Stimulated activated effector memory CD8-positive, alpha-beta T cell treated with anti-CD3 and anti-CD28 coated beads, Interleukin-12 subunit alpha, Interleukin-12 subunit beta, amount 100 ng/mL, for 72 hours (primary cell): ENCODE measurements at regions not wholly inside any gene's neighbourhood (a gene's known extent, or its start where the extent isn't known, plus 50 kb on each side); places are given as distances from the start of the nearest gene placed in this dataset.
A peak's percentile ranks its signal among the peaks of the same experiment; 100 is the strongest.
"Not testable (repeated sequence)": the region's sequence is repeated elsewhere in the genome, so short reads cannot be mapped to it uniquely, and the experiment has no call there.

Experiments
- ATAC-seq: fragments of 150-1000 bp; cut with Tn5 transposase; 2 replicates; pipeline ENCODE4 v1.10.0; 2021
- DNase-seq, 2 donors: peaks; one replicate each; pipeline ENCODE4 v3.0.0; 2021 to 2022; ENCODE audit warnings: low spot score in 2 of 2
- H3K27ac Mint-ChIP-seq: one replicate; pipeline ENCODE4 v1.8.0; 2022; ENCODE audit warnings: mild to moderate bottlenecking, mixed read lengths
- H3K36me3 Mint-ChIP-seq: one replicate; pipeline ENCODE4 v1.8.0; 2022; ENCODE audit warnings: mild to moderate bottlenecking, mixed read lengths
- H3K4me1 Mint-ChIP-seq: one replicate; pipeline ENCODE4 v1.8.0; 2022; ENCODE audit warnings: mixed read lengths
- H3K4me3 Mint-ChIP-seq: one replicate; pipeline ENCODE4 v1.8.0; 2022; ENCODE audit warnings: mild to moderate bottlenecking, mixed read lengths
- H3K9me3 Mint-ChIP-seq: one replicate; pipeline ENCODE4 v1.8.0; 2022; ENCODE audit warnings: mixed read lengths

DNA sequence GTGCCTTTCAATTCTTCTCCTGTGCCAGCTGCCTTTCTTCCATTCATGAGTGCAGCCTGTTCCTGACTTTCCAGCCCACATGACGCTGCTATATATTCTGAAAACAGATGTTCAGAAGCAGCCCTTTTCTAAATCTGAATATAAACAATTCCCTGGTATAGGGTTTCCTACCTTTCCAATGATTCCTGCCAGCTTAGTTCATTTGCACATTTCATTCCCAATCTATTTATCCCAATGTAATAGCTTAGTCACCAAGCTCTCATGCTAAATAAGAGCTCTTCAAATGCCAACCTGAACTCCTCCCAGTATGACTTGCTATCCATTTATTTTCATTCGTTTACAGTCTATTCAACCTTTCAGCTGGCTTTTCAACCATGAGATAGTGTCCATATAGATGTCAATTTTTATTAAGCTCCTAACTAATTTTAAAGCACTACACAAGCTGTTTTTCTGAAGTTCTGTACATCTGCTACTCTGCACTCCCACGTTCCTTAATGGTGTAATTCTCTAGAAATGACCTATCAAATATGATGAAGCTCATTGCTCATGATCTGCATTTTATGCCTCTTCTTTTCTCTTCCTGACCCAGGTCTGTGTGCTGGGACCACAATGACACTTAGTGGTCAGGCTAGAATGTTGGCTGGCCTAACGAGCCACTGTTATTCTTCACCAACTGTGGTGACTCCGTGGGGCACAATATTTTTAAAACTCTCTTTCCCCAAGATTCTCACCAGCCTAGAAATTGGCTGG is 605.0 kb upstream of the TBL1XR1 start:
- H3K27ac Mint-ChIP-seq, result no peak overlapping the region
- H3K9me3 Mint-ChIP-seq, result no peaks in the 10 kb centered on the region
- no peak for DNase-seq
- no peak overlapping the region for H3K4me3 Mint-ChIP-seq
- H3K36me3 Mint-ChIP-seq, result no peaks in the 10 kb centered on the region
- H3K4me1 Mint-ChIP-seq, result peaks cover 8% of the 10 kb centered on the region
- ATAC-seq, result no peak

DNA sequence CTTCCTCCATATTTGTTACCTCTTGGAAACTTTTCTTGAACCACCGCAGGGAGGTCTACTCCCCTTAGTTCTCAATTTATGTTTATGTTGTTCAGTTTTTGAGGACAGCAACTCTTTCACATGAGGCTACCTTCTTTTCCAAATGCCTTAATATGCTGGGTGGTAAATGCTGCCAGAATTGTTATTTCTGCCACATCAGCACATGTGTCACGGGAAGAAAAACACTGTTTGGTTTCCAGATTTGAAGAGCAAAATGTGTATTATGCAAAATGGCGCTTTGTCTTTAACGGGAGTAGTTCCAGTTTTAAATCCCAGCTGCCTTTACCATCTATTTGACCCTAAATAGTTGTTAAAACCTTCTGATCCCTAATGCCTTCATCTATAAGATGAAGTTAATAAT is 606.2 kb upstream of the TBL1XR1 start:
- no peaks in the 10 kb centered on the region for H3K9me3 Mint-ChIP-seq
- H3K36me3 Mint-ChIP-seq, result no peaks in the 10 kb centered on the region
- ATAC-seq (no peak), DNase-seq (no peak)
- H3K27ac Mint-ChIP-seq, result no peak overlapping the region
- H3K4me3 Mint-ChIP-seq, result no peak overlapping the region
- H3K4me1 Mint-ChIP-seq, result peaks cover 8% of the 10 kb centered on the region

- Mint-ChIP-seq H3K4me3 (no peak overlapping the region), H3K4me1 (peaks cover 8% of the 10 kb centered on the region), H3K9me3 (no peaks in the 10 kb centered on the region), H3K36me3 (no peaks in the 10 kb centered on the region), H3K27ac (no peak overlapping the region)
- DNase-seq (no peak), ATAC-seq (no peak)
Observed at GRCh38 chr3:177804032-177804431, 606.8 kb upstream of the TBL1XR1 start.

DNA sequence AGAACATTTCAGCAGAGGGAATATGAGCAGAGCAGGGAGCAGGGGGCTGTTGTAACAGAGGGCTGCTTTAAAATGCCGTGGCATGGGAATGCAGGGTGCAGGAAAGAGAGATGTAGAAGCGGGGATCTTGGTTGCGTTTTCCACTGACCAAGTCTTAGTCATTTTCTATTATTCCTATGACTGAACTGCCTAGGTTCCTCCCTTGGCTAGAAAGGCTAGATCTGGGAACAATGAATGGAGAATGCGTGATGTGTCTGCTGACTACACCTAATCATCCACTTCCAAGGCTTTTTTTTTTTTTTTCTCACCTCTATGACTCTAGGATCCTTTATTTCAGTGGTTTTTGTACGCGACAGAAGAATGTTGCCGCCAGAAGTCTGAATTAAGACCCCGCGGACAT is 607.4 kb upstream of the TBL1XR1 start:
- no peak for DNase-seq
- H3K4me3 Mint-ChIP-seq, result no peak overlapping the region
- no peaks in the 10 kb centered on the region for H3K9me3 Mint-ChIP-seq
- peaks cover 8% of the 10 kb centered on the region for H3K4me1 Mint-ChIP-seq
- no peaks in the 10 kb centered on the region for H3K36me3 Mint-ChIP-seq
- no peak overlapping the region for H3K27ac Mint-ChIP-seq
- ATAC-seq, result no peak

DNA sequence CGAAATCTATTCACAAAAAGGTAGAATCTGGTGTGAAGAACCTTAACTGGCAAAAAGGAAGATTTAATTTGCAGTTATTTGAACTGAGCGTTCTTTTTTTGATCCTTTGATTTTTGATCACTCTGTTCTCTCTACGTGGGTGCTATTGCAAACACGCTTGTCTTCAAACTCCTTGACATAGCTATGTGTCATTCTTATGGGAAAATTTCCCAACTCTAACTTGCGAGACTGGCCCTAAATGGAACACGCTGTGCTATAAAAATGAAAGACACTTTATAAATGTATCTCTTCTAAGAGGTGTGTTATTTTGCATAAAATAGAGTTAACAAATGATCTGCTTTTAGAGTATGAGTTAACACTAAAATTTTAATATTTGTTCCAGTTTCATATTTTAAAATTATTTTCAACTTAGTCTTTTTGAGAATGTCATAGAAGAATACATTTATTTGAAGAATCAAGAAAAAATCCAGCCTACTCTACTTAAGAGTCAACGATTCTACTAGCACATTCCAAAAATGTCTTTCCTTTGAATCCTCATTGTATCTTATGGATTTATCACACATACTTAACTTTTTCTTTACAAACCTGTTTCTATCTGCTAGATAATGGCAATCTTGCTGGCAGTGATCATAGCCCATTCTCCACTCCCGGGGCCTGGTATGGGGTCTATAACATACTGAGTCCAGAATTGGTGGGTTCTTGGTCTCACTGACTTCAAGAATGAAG is 610.0 kb upstream of the TBL1XR1 start:
- no peaks in the 10 kb centered on the region for H3K4me1 Mint-ChIP-seq
- DNase-seq, result no peak
- H3K36me3 Mint-ChIP-seq, result no peaks in the 10 kb centered on the region
- ATAC-seq, result no peak
- no peaks in the 10 kb centered on the region for H3K9me3 Mint-ChIP-seq
- no peak overlapping the region for H3K27ac Mint-ChIP-seq
- H3K4me3 Mint-ChIP-seq, result no peak overlapping the region

DNA sequence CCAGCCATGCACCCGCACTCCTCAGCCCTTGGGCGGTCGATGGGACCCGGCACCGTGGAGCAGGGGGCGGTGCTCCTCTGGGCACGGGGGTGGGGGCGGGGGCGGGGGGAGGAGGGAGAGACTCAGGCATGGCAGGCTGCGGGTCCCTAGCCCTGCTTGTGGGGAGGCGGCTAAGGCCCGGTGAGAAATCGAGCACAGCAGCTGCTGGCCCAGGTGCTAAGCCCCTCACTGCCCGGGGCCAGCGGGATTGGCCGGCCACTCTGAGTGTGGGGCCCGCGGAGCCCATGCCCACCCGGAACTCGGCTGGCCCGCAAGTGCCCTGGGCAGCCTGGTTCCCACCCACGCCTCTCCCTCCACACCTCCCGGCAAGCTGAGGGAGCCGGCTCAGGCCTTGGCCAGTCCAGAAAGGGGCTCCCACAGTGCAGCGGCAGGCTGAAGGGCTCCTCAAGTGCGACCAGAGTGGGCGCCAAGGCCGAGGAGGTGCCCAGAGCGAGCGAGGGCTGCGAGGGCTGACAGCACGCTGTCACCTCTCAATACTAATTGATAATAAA is 611.7 kb upstream of the TBL1XR1 start:
- not testable (repeated sequence) for ATAC-seq, H3K9me3 Mint-ChIP-seq, H3K4me3 Mint-ChIP-seq, H3K27ac Mint-ChIP-seq, H3K36me3 Mint-ChIP-seq, H3K4me1 Mint-ChIP-seq, DNase-seq

- H3K9me3 Mint-ChIP-seq, result no peaks in the 10 kb centered on the region
- H3K36me3 Mint-ChIP-seq, result no peaks in the 10 kb centered on the region
- no peak for DNase-seq
- no peak for ATAC-seq
- no peak overlapping the region for H3K4me3 Mint-ChIP-seq
- H3K27ac Mint-ChIP-seq, result no peak overlapping the region
- H3K4me1 Mint-ChIP-seq, result no peaks in the 10 kb centered on the region
Observed at GRCh38 chr3:177810162-177810623, 612.9 kb upstream of the TBL1XR1 start.

DNA sequence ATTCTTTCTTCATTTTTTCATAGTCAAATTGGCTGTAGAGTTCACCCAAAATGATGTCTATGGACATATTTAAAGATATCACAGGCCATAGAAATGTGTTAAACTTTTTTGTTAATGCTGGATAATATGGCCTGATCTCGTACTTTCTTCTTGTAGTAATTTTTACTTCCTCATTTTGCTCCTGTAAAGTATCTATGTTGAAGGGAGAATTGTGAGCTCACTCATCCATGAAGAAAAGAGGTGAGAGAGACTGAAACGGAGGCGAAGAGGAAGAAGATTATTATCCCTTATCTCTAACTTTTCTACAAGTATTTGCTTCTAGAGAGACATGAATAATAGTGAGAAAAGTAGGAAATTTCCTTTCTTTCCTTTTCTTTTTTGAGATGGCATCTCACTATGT is 613.8 kb upstream of the TBL1XR1 start:
- no peaks in the 10 kb centered on the region for H3K4me1 Mint-ChIP-seq
- ATAC-seq (no peak), DNase-seq (no peak)
- H3K27ac Mint-ChIP-seq, result no peak overlapping the region
- H3K36me3 Mint-ChIP-seq, result no peaks in the 10 kb centered on the region
- no peaks in the 10 kb centered on the region for H3K9me3 Mint-ChIP-seq
- no peak overlapping the region for H3K4me3 Mint-ChIP-seq

GRCh38 chr3:177811835-177812234 is 614.6 kb upstream of the TBL1XR1 start:
- DNase-seq, result no peak
- no peak overlapping the region for H3K4me3 Mint-ChIP-seq
- no peaks in the 10 kb centered on the region for H3K36me3 Mint-ChIP-seq
- H3K27ac Mint-ChIP-seq, result no peak overlapping the region
- H3K4me1 Mint-ChIP-seq, result no peaks in the 10 kb centered on the region
- H3K9me3 Mint-ChIP-seq, result no peaks in the 10 kb centered on the region
- ATAC-seq, result peak; percentile 68

DNA sequence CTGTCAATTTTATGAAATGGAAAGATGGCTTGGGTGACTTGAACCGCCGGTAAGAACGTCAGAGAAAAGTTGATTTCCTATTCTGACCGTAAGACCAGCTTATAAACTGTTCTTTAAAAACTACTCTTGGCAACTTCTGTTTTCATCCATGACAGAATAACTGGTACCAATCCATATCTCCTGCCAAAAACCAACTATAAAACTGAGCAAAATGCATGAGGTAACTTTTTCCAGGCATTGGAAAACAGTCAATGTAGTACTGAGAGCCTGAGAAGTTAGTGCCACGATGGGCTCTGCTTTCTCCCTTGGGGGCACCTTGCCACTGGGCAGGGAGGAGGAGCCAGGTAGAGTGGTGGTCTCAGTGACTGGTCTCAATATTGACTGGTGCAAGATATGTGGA is 615.2 kb upstream of the TBL1XR1 start:
- H3K4me3 Mint-ChIP-seq, result no peak overlapping the region
- no peak for ATAC-seq
- H3K27ac Mint-ChIP-seq, result no peak overlapping the region
- DNase-seq, result no peak
- H3K4me1 Mint-ChIP-seq, result no peaks in the 10 kb centered on the region
- no peaks in the 10 kb centered on the region for H3K9me3 Mint-ChIP-seq
- no peaks in the 10 kb centered on the region for H3K36me3 Mint-ChIP-seq

GRCh38 chr3:177813322-177813721 is 616.0 kb upstream of the TBL1XR1 start:
- H3K36me3 Mint-ChIP-seq, result no peaks in the 10 kb centered on the region
- no peak for DNase-seq
- H3K27ac Mint-ChIP-seq, result no peak overlapping the region

GRCh38 chr3:177816667-177817208 is 619.5 kb upstream of the TBL1XR1 start:
- H3K36me3 Mint-ChIP-seq, result no peaks in the 10 kb centered on the region
- no peaks in the 10 kb centered on the region for H3K4me1 Mint-ChIP-seq
- no peak overlapping the region for H3K27ac Mint-ChIP-seq
- H3K9me3 Mint-ChIP-seq, result no peaks in the 10 kb centered on the region
- ATAC-seq (no peak), DNase-seq (no peak)
- no peak overlapping the region for H3K4me3 Mint-ChIP-seq

More at GRCh38 chr3:177813322-177813721, 616.0 kb upstream of the TBL1XR1 start:
- Mint-ChIP-seq H3K9me3 (no peaks in the 10 kb centered on the region), H3K4me1 (no peaks in the 10 kb centered on the region), H3K4me3 (no peak overlapping the region)
- ATAC-seq, result no peak

DNA sequence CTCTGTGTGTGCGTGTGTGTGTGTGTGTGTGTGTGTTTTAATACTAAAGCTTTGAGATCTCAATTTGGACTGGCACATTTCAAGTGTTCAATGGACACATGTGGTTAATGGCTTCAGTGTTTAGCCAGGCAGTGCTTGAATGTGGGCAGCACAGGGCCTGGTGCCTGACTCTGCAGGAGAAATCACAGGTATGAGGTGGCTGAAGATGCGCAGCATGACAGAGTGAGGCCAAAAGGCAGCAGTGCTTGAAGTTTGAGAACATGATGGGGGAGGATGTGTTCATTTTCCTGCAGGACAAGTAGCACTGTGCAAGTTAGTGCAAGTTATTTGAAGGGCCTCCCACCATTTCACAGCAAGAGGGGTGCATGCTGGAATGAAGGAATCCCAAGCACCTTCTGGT is 620.5 kb upstream of the TBL1XR1 start:
- no peak overlapping the region for H3K4me3 Mint-ChIP-seq
- H3K36me3 Mint-ChIP-seq, result no peaks in the 10 kb centered on the region
- ATAC-seq (no peak), DNase-seq (no peak)
- no peaks in the 10 kb centered on the region for H3K4me1 Mint-ChIP-seq
- H3K27ac Mint-ChIP-seq, result no peak overlapping the region
- no peaks in the 10 kb centered on the region for H3K9me3 Mint-ChIP-seq

DNA sequence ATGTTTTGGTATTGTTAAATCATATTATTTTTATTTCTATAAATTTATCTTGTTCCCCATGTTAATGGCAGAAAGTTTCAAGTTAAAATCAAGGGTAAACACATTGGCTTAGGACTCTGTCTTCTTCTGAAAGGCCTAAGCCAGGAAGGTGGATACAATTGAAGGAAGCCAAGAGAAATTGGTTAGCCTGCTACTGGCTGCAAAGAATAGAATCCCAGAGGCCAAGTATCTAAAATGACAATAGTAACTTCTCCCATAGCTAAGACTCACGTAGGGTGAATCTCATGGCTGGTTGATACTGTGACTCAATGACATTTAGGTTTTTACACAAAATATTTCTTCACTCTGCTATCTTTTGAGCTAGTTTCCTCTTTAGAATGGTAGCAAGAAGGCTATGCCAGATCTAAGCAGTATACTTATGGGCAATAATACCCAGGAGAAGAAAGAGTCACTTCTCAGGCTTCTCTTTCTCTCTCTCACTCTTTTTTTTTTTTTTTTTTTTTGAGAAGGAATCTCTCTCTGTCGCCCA is 621.5 kb upstream of the TBL1XR1 start:
- DNase-seq (no peak), ATAC-seq (no peak)
- Mint-ChIP-seq H3K9me3 (no peaks in the 10 kb centered on the region), H3K4me1 (no peaks in the 10 kb centered on the region), H3K4me3 (no peak overlapping the region), H3K36me3 (no peaks in the 10 kb centered on the region), H3K27ac (no peak overlapping the region)

DNA sequence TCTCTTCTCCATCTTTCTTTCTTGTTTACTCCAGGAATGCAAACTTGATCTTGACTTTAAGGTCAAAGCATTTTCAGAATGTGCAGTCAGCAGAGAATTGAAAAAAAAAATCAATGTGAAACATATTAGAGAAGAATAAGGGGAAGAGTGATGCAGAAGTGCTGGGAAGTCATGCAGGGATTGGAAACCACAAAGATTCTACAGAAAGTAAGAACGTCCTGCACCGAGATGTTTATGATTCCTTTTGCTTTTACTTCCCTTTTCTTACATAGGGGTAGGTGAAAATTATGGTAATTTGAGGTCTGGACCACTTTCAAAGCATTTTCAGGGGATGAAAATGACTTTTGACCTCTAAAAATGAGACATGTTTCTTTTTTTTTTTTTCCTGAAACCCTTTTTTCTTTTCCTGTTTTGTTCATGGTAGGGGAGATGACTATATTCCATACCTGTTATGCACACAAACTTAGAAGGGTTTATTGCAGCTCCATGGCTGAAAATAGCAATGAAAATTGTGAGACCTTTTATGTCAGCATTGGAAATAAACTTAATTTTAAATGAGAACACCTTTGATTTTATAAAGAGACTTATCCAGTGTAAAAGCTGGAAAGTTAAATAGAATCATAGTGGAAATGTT is 623.5 kb upstream of the TBL1XR1 start:
- Mint-ChIP-seq H3K4me1 (no peaks in the 10 kb centered on the region), H3K36me3 (no peaks in the 10 kb centered on the region), H3K4me3 (no peak overlapping the region), H3K9me3 (no peaks in the 10 kb centered on the region), H3K27ac (no peak overlapping the region)
- no peak for ATAC-seq
- DNase-seq, result no peak
